ENCODE measurements at regions not wholly inside any gene's neighbourhood (a gene's known extent, or its start where the extent isn't known, plus 50 kb on each side); places are given as distances from the start of the nearest gene placed in this dataset.

DNA sequence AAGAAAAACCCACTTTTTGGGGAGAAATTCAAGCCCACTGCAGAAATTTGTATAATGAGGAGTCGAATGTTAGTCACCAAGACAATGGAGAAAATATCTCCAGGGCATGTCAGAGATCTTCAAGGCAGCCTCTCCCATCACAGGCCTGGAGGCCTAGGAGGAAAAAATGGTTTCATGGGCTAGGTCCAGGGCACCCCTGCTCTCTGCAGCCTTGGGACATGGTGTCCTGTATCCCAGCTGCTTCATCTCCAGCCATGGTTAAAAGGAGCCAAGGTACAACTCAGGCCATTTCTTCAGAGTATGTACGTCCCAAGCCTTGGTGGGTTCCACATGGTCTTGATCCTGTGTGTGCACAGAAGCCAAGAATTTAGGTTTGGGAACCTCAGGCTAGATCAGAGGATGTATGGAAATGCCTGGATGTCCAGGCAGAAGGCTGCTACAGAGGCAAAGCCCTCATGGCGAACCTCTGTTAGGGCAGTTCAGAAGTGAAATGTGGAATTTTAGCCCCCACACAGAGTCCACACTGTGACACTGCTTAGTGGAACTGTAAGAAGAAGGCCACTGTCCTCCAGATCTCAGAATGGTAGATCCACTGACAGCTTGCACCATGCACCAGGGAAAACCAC is 561.4 kb downstream of the ISL1 start:
- DNase-seq: no peak

DNA sequence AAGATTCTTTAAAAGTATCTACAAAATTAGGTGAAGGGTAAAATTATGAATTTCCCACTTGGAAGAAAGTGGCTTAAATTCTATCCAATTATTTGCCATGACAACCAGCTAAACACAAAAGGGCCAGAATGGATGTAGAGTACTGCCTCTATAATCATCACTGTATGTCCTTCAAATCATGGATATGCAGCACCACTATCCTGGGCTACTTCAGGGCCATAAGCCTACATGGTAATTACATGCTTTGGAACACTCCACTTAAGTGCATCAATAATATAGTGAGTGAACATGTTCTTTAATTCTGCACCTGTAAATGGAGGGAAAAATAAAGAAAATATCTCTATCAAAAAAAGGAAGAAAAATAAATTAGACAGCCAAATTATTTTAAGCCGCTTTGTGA is 575.2 kb downstream of the ISL1 start:
- no peak for DNase-seq

DNA sequence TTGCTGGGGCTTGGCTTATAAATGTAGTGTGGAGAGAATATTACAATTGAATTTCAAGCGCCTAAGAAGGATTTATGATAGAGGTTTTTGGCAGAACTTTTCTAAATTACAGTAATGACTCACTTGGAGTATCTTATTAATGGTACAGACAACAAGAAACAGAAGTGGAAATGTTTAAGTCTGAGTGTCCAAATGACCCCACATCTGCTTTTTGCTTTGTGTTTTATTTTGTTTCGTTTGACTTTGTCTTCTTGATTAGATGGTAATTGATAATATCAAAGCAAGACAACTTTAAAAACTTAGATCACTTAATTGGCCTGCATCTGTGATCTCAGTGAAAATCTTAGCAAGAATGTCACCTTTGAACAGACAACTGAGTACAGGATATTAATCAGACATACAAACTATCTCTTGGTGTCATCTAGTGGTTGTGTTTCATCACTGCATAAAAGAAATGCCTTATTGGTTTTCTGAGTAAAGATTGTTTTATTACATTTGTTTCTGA is 577.4 kb downstream of the ISL1 start:
- no peak for DNase-seq

DNA sequence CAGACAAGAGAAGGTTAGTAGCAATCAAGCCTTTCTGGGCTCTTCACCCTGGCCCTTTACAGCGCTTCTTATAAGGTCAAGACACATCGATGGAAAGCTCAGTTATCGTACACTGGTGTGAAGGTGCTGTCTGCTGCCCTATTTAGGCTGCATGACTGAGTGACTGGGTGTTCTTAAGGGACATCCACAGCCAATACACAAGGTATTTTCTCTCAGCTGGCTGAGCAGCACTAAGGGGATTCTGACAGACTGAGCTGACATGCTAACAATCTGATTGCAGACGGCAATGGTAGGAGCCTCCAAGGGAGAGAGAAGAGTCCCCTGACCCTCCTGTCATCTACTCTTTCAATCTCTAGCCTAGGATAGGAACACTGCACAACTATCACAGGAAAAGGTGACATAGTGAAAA is 577.9 kb downstream of the ISL1 start:
- no peak for DNase-seq

DNA sequence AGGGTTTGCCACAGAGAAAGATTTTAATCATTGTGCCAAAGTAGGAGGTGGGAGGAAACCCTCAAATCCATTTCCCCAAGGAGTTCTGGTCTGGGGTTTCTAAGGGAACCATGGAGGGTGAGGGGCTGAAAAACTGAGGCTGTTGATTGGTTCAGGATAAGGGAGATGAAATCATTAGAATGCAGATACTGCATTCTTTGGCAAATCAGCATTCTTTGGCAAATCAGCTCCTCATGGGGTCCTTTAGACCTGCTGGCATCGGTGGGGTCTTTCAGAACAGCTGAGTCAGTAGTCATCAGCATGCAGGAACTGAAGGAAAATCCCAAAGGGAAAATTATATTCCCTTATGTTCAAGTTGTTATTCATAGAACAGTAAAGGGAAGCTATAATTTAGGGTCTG is 585.5 kb downstream of the ISL1 start:
- no peak for DNase-seq

DNA sequence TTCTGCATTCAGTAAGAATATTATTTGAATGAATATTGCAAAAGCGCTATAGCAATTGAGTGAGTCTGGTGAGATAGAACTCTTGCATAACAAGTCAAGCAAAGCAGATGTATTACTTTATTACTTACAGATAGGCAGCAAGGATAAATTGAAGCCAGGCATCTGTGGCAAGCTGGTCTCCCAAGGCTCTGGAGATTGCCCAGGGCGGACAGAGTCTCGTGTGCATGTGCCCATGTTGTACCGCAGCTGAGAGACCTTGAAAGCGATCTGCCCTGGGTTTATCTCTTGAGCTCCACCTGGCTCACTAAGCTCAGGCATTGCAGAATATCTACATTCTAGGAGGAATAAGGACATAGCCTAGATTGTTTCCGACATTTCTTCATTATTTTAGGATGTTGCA is 591.6 kb downstream of the ISL1 start:
- no peak for DNase-seq

DNA sequence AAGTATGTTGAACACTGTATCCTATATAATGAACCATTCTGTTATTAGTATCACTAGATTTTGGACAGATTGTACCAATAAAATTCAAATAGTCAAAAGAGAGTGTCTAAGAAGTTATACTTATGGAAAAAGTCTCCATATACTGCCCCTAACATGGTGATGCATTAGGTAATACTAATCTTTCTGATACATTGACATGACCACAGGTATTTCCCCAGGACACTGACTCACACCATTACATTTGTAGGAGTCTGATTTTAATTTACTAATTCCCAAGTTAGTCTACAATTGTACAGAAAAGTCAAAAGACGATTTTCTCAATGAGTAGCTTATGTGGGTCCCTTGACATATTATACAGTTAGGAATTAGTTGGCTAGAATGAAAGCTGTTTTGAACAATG is 593.8 kb downstream of the ISL1 start:
- DNase-seq: no peak

DNA sequence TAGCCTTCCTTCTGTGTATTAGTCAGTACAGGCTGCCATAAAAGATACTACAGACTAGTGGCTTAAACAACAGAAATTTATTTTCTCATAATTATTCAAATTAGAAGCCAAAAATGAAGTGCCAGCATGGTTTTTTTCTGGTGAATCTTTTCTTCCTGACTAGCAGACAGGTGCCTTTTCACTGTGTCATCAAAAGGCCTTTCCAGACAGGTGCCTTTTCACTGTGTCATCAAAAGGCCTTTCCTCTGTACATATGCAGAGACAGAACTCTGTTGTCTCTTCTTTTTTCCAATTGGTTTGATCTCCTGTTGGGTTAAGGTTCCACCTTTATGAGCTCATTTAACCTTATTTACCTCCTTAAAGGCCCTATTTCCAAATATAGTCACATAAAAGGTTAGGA is 599.9 kb downstream of the ISL1 start:
- DNase-seq: no peak

DNA sequence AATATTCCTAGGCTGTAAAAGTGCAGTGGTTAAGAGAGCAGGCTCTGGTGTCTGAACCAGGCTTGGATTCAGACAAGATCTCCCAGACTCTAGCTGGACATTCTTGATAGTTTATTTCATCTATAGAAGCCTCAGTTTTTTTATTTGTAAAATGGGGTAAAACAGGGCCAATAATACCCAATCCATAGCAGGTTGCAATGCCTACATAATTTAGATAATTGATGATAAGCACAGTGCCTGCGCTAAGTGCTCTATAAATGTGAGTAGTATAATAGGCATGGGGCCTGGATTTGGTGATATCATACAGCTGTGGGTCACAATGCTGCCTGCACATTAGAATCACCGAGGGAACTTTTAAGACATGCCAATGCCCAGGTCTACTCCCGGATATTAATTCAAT is 603.5 kb downstream of the ISL1 start:
- DNase-seq: no peak

DNA sequence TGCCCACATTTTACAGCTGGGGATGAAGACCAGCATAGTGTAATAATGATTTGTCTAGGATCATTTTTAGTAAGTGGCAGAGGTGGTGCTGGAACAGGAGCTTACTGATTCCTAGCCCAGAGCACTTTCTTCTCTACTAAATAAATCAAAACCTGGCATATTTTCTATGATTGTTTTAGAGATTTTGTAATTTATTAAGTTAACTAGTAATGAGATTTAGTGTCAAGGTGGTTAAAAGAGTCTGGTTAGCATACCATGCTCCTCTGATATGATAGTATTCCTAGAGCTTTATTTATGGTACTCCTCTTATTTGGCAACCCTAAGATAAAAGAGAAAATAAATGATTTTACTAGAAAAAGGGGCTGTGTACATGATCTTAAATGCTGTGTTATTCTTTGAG is 604.0 kb downstream of the ISL1 start:
- no peak for DNase-seq

DNA sequence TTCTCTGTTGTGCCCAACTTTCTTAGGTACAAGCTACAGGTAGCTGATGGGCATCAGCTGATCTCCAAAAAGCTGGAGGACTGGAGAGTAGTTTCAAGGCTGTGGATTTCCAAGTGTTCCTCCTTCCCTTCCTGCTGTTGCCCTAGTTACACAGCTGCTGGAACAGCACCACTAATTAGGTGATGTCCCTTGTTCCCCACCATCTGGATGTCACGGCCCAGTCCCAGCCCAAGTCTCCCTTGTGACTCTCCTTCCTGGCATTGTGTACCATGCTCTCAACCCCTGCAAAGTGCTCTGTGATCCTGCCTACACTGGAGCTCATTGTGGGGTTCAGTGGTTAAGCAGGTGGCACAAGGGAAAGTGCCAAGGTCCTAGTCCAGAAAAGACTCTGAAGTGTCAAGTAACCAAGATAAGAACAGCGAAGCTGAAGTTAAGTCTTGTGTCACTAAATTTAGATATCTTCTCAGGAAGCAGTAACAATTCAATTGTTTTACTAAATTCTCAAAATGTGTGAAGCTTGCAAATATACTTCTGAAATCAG is 604.5 kb downstream of the ISL1 start:
- no peak for DNase-seq

DNA sequence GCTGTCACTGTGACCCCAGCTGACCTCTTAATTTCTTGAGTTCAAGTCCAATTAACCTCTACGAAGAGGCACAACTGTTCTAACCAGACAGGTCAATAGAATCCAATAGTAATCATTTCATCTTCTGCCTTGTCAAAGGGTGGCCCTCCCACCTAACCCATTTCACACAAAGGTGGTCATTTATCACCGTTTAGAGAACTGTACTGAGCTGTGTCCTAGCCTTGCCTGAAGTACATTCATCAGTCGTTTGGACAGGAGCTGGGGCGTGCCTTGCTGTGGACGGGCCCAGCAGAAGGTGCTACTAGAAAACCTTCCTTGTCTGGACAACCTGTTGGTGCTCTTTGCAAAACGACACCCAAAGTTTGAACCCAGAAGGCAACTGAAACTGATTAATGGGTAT is 605.4 kb downstream of the ISL1 start:
- no peak for DNase-seq

DNA sequence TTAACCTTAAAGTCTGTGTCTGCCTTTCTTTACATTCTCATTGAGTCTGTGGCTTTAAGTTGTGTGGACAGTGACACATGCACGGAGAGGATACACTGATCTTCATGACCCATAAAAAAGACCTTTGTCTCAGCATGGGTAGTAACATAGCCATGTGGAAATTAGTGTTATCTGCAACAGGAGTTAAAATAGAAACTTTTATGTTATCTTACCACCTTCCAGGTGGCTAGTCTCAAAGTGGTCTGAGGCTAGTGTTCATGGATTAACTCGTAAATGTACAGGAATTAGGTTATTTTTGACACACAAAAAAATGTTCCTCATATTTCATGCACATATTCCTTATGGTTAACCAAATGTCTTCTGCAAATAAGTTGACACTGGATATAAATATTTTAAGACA is 607.0 kb downstream of the ISL1 start:
- DNase-seq: no peak

DNA sequence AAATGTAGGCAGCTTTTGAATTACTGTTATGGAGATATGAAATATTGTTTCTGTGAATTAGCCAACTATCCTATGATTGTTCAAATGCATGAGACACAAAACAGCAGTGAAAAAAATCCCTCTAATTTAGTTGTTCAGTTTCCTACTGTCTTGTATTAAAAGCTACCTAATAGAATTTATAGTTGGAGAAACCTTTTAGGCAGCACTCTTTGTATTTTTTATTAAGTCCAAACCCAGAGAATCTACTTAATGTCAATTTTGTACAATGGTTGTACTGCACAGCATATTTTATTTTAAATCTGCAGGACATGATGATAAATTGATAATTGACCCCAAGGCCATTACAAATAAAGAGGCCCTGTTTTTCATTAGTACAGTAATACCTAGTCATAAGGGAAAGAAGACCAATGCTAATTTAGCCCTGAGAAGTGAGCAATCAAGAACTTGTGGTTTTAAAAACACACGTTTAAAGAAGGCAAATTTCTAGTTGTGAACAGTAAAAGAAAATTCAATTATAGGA is 607.5 kb downstream of the ISL1 start:
- no peak for DNase-seq

DNA sequence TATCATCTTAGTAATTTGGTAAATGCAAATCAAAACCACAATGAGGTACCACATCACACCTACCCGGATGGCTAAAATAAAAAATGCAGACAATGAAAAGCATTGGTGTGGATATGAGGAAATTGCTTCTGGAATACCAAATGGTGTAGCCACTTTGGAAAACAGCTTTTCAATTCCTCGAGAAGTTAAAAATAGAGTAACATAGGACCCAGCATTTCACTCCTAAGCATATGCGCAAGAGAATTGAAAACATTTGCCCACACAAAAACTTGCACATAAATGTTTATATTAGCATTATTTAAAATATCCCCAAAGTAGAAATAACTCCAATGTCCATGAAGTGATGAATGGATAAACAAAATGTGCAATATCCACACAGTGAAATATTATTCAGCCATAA is 608.7 kb downstream of the ISL1 start:
- DNase-seq: no peak

DNA sequence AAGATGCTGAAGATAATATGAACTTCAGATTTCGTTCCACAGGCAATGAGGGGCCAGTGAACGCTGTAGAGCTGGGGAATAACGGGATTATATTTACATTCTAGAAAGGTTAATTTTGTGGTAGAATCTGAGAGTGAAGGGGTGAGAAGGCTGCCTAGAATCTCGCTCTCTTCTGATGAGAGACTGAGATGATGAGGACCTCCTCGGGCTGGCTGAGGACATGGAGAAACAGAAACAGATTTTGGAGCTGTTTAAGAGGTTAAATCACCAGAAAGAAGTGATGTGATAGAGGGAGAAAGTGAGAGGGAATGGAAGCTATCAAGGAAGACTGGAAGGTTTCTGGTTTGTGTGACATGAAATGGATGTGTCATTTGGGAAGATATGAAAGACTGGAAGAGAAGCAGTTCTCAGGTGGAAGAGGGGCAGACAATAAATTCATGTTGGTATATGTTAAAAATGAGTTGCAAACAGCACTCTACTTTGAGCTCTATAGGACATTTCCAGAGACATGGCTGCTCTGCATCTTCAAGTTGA is 612.6 kb downstream of the ISL1 start:
- DNase-seq: no peak

DNA sequence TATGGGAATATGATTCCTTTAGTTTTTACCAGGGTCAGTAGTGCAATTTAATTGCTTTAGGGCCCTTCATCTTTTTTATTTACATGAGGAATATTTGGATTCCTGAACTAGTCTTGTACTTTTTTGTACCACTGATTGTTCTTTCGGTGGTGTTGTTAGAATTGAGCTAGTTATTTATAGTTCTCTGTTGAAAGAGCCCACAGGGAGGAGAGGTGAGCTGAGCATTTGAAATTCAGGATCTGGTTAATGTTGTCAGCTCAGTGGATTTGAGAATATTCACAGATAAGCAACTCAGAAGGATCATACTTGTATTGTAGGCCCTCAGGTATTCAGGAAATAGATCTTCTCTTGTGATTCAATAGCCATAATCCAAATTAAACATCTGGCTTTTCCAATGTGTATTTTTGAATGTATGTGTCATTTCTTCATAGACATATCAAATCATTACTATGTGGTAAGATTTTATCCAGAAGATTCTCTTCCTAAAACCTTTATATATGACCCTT is 613.2 kb downstream of the ISL1 start:
- DNase-seq: no peak

DNA sequence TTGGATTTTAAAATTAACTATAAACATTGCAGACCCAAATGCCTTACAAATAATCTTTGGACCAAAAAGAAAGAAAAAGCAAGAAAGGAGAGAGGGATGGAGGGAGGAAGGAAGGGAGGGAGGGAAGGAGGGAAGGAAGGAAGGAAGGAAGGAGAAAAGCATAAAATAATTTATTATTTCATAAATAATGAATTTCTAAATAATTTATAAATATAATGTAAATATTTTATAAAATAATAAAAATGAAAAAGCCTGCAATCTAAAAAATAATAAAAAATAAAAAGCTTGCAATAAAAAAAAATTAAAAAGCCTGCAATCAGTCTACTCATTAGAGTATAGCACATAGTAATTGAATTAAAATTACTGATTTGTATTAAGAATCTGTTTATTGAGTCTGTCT is 614.3 kb downstream of the ISL1 start:
- no peak for DNase-seq

DNA sequence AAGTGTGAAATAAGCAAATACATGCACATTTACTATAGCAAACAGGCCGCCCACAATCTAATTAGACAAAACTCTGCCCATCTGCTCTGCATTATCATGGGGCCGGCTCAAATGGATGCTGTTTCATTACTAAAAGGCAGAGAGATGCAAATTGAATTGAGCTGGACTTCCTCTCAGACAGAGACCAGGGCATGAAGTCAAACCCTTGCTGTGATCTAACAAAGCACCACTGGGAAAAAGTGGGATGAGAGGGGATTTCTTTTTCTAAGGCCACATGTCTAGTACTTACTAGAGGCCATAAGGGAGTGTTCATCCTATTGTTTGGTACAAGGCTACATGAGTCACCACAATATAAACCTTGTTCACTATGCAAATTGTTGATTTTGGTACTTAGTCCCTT is 614.7 kb downstream of the ISL1 start:
- DNase-seq: no peak

DNA sequence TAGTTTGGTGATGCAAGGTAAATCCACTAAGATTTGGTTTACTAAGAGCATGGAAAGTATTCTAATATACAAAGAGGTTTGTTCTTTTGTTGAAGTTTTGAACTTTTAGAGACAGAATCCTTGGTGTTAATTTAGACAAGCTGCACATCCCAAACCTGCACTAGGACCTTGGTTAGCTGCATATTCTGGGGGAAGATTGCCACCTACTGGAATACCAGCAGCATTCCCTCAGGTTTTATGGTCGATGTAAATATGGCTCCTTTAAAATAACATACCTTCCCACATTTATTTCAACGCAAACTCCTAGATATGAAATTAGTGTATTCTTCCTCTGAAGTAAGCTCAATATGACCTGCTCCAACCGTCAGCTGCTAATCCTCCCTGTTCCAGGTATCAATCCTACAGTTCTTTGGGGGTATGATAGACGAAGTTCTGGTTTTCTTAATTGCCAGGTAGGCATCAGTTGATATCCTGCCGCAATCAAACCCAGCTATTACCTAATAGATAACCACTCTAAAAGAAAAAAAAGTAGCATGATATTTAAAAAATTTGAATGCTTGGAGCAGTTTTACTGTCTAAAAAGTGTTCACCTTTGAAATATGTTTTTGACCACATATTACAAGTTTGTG is 624.1 kb downstream of the ISL1 start:
- DNase-seq: peak; percentile 2

DNA sequence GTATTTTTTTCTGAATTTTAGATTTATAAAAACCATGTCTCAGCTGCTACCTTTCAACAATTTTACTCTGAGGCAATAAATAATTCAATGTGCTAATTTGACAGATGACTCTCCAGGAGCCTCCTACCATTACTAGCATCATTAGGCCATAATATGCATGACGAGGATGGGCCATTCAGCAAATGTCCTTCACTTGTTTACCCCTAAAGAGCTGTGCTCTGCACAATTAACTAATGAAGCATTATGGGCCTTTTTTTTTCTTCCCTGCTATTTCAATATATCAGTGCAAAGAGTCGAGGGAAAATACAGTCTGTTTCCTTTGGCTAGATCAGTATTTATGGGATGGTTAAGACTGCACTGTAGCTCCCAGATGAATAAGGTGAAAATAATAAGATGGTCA is 627.2 kb downstream of the ISL1 start:
- no peak for DNase-seq

DNA sequence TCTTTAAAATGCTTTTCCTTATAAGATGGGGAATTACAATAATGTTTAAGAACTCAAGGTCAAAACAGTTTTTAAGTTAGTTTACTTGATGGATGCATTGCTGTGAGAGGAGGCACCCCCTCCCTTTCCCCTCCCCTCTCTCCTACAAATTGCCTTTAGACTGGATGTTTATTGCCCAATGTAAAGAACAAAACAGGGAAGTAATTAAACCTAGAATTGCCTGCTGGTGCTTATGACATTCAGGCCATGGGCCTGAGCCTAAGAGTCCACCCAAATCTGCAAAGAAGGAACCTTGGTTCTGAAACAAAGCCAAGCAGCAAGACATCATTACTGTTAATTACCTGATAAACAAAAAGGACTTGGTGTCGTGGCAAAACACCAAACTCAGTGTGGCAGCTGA is 630.3 kb downstream of the ISL1 start:
- no peak for DNase-seq

DNA sequence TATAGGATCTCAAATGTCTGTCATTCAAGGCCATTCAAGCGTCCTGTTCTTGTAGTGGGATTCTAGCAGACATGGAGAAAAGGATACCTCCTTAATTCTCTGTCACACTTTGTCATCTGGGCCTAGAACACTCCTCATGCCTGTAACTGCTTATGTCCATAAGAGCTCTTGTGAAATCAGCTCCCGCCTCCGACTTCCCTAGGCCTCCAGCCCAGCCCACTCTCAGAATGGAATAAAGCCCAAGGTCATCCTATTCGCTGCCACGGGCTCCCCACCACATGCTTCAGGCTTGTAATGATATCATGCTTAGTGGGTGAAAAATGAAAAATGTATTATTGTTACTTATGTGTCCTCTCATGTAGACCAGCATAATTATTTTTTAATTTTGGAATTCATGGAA is 632.5 kb downstream of the ISL1 start:
- no peak for DNase-seq

DNA sequence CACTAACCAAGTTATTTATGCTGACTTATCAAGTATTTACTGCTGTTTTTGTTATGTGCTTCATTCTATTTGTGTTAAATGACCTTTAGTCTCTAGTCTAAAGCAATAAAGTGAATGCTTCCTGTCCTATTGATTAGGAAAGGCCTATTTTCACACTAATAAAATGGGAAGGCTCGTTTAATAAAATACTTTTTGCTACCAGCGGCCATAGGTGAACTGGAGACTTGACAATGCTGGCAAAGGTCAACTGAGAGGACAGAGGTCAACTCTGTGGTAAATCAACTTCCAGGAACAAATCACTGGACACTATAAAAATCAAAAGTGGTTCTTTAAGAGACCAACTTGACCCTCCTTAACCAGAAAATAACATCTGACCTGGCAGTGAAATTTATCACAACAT is 634.3 kb downstream of the ISL1 start:
- DNase-seq: no peak

All from activated CD4-positive, alpha-beta T cell treated with anti-CD3 and anti-CD28 coated beads, Interleukin-2, amount 50 U/mL, for 16 hours (primary cell).